Colon (tissue), 2 donors: ENCODE measurements at regions not wholly inside any gene's neighbourhood (a gene's known extent, or its start where the extent isn't known, plus 50 kb on each side); places are given as distances from the start of the nearest gene placed in this dataset.

ENCODE experiments used
- FAIRE-seq: peaks from 2 replicates; lab custom pipeline; 2012; peaks lifted over from hg19 to GRCh38; lab: Jason Lieb, UNC
- donor health status: control.
- donor health status: control.

- no peak for FAIRE-seq
Measured at GRCh38 chr2:136179602-136179975, 61.6 kb upstream of the CXCR4 start.

- no peak for FAIRE-seq
Measured at GRCh38 chr2:136178941-136179601, 61.1 kb upstream of the CXCR4 start.

- no peak for FAIRE-seq
Measured at GRCh38 chr2:136175868-136176267, 57.9 kb upstream of the CXCR4 start.

- FAIRE-seq, result no peak
Measured at GRCh38 chr2:136175466-136175865, 57.5 kb upstream of the CXCR4 start.

- FAIRE-seq, result no peak
Measured at GRCh38 chr2:136173126-136173525, 55.2 kb upstream of the CXCR4 start.

- FAIRE-seq, result no peak
Measured at GRCh38 chr2:136171223-136171622, 53.3 kb upstream of the CXCR4 start.

GRCh38 chr2:136168720-136169119, 50.8 kb upstream of the CXCR4 start:
- FAIRE-seq, result no peak

- FAIRE-seq, result no peak
Measured at GRCh38 chr2:136167721-136168475, 49.9 kb upstream of the CXCR4 start.
